ENCODE measurements at regions not wholly inside any gene's neighbourhood (a gene's known extent, or its start where the extent isn't known, plus 50 kb on each side); places are given as distances from the start of the nearest gene placed in this dataset.

GRCh38 chr5:173514661-173515060 is 101.8 kb downstream of the BOD1 start:
- TF ChIP-seq CTCF (IDR thresholded peaks at IDR 0.05) (no peak), POLR2A (IDR thresholded peaks at IDR 0.05) (no peak), POLR2AphosphoS5 (IDR thresholded peaks at IDR 0.05) (no peak)
